ENCODE measurements at regions not wholly inside any gene's neighbourhood (a gene's known extent, or its start where the extent isn't known, plus 50 kb on each side); places are given as distances from the start of the nearest gene placed in this dataset.

- TF ChIP-seq CTCF (conservative IDR thresholded peaks at IDR 0.05; ENCODE audit: low read depth, low read length) (no peak), EZH2 (IDR thresholded peaks at IDR 0.05; ENCODE audit: low read length, unreplicated experiment) (no peak)
Measured at GRCh38 chr20:40441771-40442170, 247.3 kb downstream of the MAFB start.
